ENCODE measurements at regions not wholly inside any gene's neighbourhood (a gene's known extent, or its start where the extent isn't known, plus 50 kb on each side); places are given as distances from the start of the nearest gene placed in this dataset.

GRCh38 chr9:7387840-7388239 lies 411.7 kb downstream of the DMAC1 start:
- no peak for FAIRE-seq

GRCh38 chr9:7382304-7382703 lies 417.3 kb downstream of the DMAC1 start:
- FAIRE-seq: no peak

- no peak for FAIRE-seq
Observed at GRCh38 chr9:7377489-7377888, 422.1 kb downstream of the DMAC1 start.

GRCh38 chr9:7376833-7377232 lies 422.7 kb downstream of the DMAC1 start:
- FAIRE-seq: no peak

- no peak for FAIRE-seq
Observed at GRCh38 chr9:7376213-7376612, 423.4 kb downstream of the DMAC1 start.

GRCh38 chr9:7375013-7375511 lies 424.5 kb downstream of the DMAC1 start:
- FAIRE-seq: no peak

- no peak for FAIRE-seq
Observed at GRCh38 chr9:7370988-7371387, 428.6 kb downstream of the DMAC1 start.

- no peak for FAIRE-seq
Observed at GRCh38 chr9:7370381-7370780, 429.2 kb downstream of the DMAC1 start.

GRCh38 chr9:7369384-7369821 lies 430.2 kb downstream of the DMAC1 start:
- no peak for FAIRE-seq

- FAIRE-seq: no peak
Observed at GRCh38 chr9:7368410-7369292, 430.9 kb downstream of the DMAC1 start.

- FAIRE-seq: no peak
Observed at GRCh38 chr9:7367726-7368125, 431.9 kb downstream of the DMAC1 start.

- no peak for FAIRE-seq
Observed at GRCh38 chr9:7366121-7366520, 433.5 kb downstream of the DMAC1 start.

GRCh38 chr9:7363777-7364477 lies 435.7 kb downstream of the DMAC1 start:
- FAIRE-seq: no peak

GRCh38 chr9:7360513-7360912 lies 439.1 kb downstream of the DMAC1 start:
- no peak for FAIRE-seq

GRCh38 chr9:7358876-7359275 lies 440.7 kb downstream of the DMAC1 start:
- FAIRE-seq: no peak

- FAIRE-seq: no peak
Observed at GRCh38 chr9:7354704-7355103, 444.9 kb downstream of the DMAC1 start.

GRCh38 chr9:7348692-7349091 lies 450.9 kb downstream of the DMAC1 start:
- no peak for FAIRE-seq

GRCh38 chr9:7347556-7347955 lies 452.0 kb downstream of the DMAC1 start:
- no peak for FAIRE-seq

GRCh38 chr9:7346144-7346543 lies 453.4 kb downstream of the DMAC1 start:
- FAIRE-seq: no peak

- no peak for FAIRE-seq
Observed at GRCh38 chr9:7342736-7343135, 456.8 kb downstream of the DMAC1 start.

GRCh38 chr9:7342229-7342628 lies 457.3 kb downstream of the DMAC1 start:
- no peak for FAIRE-seq

- FAIRE-seq: no peak
Observed at GRCh38 chr9:7341571-7341970, 458.0 kb downstream of the DMAC1 start.

- no peak for FAIRE-seq
Observed at GRCh38 chr9:7340451-7340850, 459.1 kb downstream of the DMAC1 start.

Data from G401.6 (cell line).